ENCODE measurements at regions not wholly inside any gene's neighbourhood (a gene's known extent, or its start where the extent isn't known, plus 50 kb on each side); places are given as distances from the start of the nearest gene placed in this dataset.
"Not testable (repeated sequence)": the region's sequence is repeated elsewhere in the genome, so short reads cannot be mapped to it uniquely, and the experiment has no call there.

- H3K4me3 ChIP-seq (ENCODE audit: low read length); POLR2A ChIA-PET (ENCODE audit: unreplicated experiment); H2AFZ ChIP-seq (ENCODE audit: low read length); H3K9me3 ChIP-seq (ENCODE audit: low read length); H3K9me2 ChIP-seq (replicated peaks; ENCODE audit: low read length); H3K79me2 ChIP-seq (ENCODE audit: low read length); H3K9ac ChIP-seq (ENCODE audit: low read length); H4K20me1 ChIP-seq (ENCODE audit: low read length); CTCF ChIA-PET; ATAC-seq; BruUV-seq (replicated peaks); intact Hi-C loops (cut with micrococcal nuclease); H3K4me2 ChIP-seq (ENCODE audit: low read length); H3K4me1 ChIP-seq (ENCODE audit: insufficient read depth, low read length); DNase-seq; H3K27ac ChIP-seq (ENCODE audit: low read length); H3K36me3 ChIP-seq (ENCODE audit: low read depth, low read length); H3K27me3 ChIP-seq (ENCODE audit: low read length); H3F3A ChIP-seq (ENCODE audit: low read length, unreplicated experiment): not testable (repeated sequence)
Observed at GRCh38 chr9:97215127-97215526, 92.3 kb upstream of the CCDC180 start.

DNA sequence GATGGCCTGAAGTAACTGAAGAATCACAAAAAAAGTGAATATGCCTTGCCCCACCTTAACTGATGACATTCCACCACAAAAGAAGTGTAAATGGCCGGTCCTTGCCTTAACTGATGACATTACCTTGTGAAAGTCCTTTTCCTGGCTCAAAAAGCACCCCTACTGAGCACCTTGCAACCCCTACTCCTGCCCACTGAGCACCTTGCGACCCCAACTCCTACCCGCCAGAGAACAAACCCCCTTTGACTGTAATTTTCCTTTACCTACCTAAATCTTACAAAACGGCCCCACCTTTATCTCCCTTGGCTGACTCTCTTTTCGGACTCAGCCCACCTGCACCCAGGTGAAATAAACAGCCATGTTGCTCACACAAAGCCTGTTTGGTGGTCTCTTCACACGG is 92.9 kb upstream of the CCDC180 start:
- BruUV-seq (replicated peaks); POLR2A ChIA-PET (ENCODE audit: unreplicated experiment); H3K79me2 ChIP-seq (ENCODE audit: low read length); H3K27me3 ChIP-seq (ENCODE audit: low read length); ATAC-seq; H3K36me3 ChIP-seq (ENCODE audit: low read depth, low read length); H4K20me1 ChIP-seq (ENCODE audit: low read length); H3K4me3 ChIP-seq (ENCODE audit: low read length); H3K4me1 ChIP-seq (ENCODE audit: insufficient read depth, low read length); H3K27ac ChIP-seq (ENCODE audit: low read length); H3K9ac ChIP-seq (ENCODE audit: low read length); H3F3A ChIP-seq (ENCODE audit: low read length, unreplicated experiment); H2AFZ ChIP-seq (ENCODE audit: low read length); H3K4me2 ChIP-seq (ENCODE audit: low read length); H3K9me2 ChIP-seq (replicated peaks; ENCODE audit: low read length); H3K9me3 ChIP-seq (ENCODE audit: low read length); CTCF ChIA-PET; intact Hi-C loops (cut with micrococcal nuclease); DNase-seq: not testable (repeated sequence)

DNA sequence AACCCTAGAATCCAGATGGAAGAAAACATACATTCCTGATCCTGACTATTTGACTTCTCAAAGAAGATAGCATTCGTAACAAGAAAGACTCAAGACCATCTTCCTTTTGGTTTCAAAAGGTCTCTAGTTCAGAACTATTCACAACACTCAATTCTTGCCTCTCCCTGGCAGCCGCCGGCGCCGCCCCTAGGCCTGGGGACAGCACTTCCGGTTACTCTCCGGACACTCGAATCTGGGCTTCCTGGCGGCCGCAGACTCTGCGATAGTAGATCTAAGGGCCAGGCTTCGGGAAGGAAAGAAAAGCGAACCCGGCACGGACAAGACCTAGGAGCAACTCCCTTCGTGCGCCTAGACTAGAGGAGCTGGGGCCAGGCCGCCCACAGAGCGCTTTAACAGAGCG is 107.8 kb upstream of the CCDC180 start:
- H3K79me2 ChIP-seq (ENCODE audit: low read length); H3K27ac ChIP-seq (ENCODE audit: low read length); H2AFZ ChIP-seq (ENCODE audit: low read length); DNase-seq; H3K4me3 ChIP-seq (ENCODE audit: low read length); CTCF ChIA-PET; H4K20me1 ChIP-seq (ENCODE audit: low read length); H3K4me1 ChIP-seq (ENCODE audit: insufficient read depth, low read length); H3K27me3 ChIP-seq (ENCODE audit: low read length); H3K9ac ChIP-seq (ENCODE audit: low read length); POLR2A ChIA-PET (ENCODE audit: unreplicated experiment); H3K4me2 ChIP-seq (ENCODE audit: low read length); H3F3A ChIP-seq (ENCODE audit: low read length, unreplicated experiment); BruUV-seq (replicated peaks); H3K9me2 ChIP-seq (replicated peaks; ENCODE audit: low read length); H3K9me3 ChIP-seq (ENCODE audit: low read length); H3K36me3 ChIP-seq (ENCODE audit: low read depth, low read length); intact Hi-C loops (cut with micrococcal nuclease): not testable (repeated sequence)
- peak; percentile 49; the same call in 1 of the 2 replicates for ATAC-seq

GRCh38 chr9:97193767-97194166 is 113.7 kb upstream of the CCDC180 start:
- H3K4me1 ChIP-seq (ENCODE audit: insufficient read depth, low read length); CTCF ChIA-PET; H2AFZ ChIP-seq (ENCODE audit: low read length); H3K9ac ChIP-seq (ENCODE audit: low read length); H4K20me1 ChIP-seq (ENCODE audit: low read length); ATAC-seq; BruUV-seq (replicated peaks); H3K27ac ChIP-seq (ENCODE audit: low read length); intact Hi-C loops (cut with micrococcal nuclease); H3F3A ChIP-seq (ENCODE audit: low read length, unreplicated experiment); H3K79me2 ChIP-seq (ENCODE audit: low read length); H3K4me3 ChIP-seq (ENCODE audit: low read length); H3K9me3 ChIP-seq (ENCODE audit: low read length); H3K4me2 ChIP-seq (ENCODE audit: low read length); H3K9me2 ChIP-seq (replicated peaks; ENCODE audit: low read length); H3K36me3 ChIP-seq (ENCODE audit: low read depth, low read length); POLR2A ChIA-PET (ENCODE audit: unreplicated experiment); H3K27me3 ChIP-seq (ENCODE audit: low read length): not testable (repeated sequence)
- DNase-seq = peak; percentile 8

DNA sequence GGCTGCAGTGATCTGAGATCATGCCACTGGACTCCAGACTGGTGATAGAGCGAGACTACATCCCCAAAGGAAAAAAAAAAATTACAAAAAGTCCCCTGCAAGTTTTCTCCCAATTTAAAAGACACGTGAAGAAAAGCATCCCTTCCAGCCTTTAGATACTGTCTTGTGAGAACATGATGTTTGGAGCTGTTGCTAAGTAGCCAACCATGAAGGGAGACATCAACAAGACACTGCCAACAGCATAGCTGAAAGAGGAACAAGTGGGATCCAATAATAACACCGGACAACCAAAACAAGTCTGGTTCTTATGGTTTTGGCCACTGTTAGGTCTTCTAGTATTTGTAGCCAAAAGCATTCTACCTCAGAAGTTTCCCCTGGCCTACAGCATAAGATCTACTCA is 118.9 kb upstream of the CCDC180 start:
- no peaks in the 10 kb centered on the region for H3K4me1 ChIP-seq (ENCODE audit: insufficient read depth, low read length)
- no peaks in the 10 kb centered on the region for H3F3A ChIP-seq (ENCODE audit: low read length, unreplicated experiment)
- DNase-seq = no peak
- no peak overlapping the region for H3K4me3 ChIP-seq (ENCODE audit: low read length)
- no peaks in the 10 kb centered on the region for H3K79me2 ChIP-seq (ENCODE audit: low read length)
- POLR2A ChIA-PET (ENCODE audit: unreplicated experiment) = no interaction called here
- no peak overlapping the region for H3K9ac ChIP-seq (ENCODE audit: low read length)
- no peaks in the 10 kb centered on the region for H3K9me3 ChIP-seq (ENCODE audit: low read length)
- CTCF ChIA-PET = interaction anchor here (0.6 kb wide), 1 partner anchor 533 kb away, joined by 4 read pairs; the partner anchor contains the start of gene PRXL2C
- TF ChIP-seq EZH2phosphoT487 (IDR thresholded peaks at IDR 0.05; ENCODE audit: borderline replicate concordance, low read length) = no peak
- TF ChIP-seq CTCF (conservative IDR thresholded peaks at IDR 0.05; ENCODE audit: low read depth, low read length) = no peak
- TF ChIP-seq EZH2 (IDR thresholded peaks at IDR 0.05; ENCODE audit: low read length, unreplicated experiment) = no peak
- H3K9me2 ChIP-seq (replicated peaks; ENCODE audit: low read length) = no peaks in the 10 kb centered on the region
- intact Hi-C loops (cut with micrococcal nuclease) = no loop called here
- no peaks in the 10 kb centered on the region for H3K27me3 ChIP-seq (ENCODE audit: low read length)
- H3K27ac ChIP-seq (ENCODE audit: low read length) = no peak overlapping the region
- H2AFZ ChIP-seq (ENCODE audit: low read length) = no peak overlapping the region
- ATAC-seq = no peak
- no peaks in the 10 kb centered on the region for H4K20me1 ChIP-seq (ENCODE audit: low read length)
- H3K36me3 ChIP-seq (ENCODE audit: low read depth, low read length) = no peaks in the 10 kb centered on the region
- H3K4me2 ChIP-seq (ENCODE audit: low read length) = no peak overlapping the region
- no TSS peak for BruUV-seq (replicated peaks)

GRCh38 chr9:97187706-97188105 is 119.8 kb upstream of the CCDC180 start:
- H3K79me2 ChIP-seq (ENCODE audit: low read length); H3K9me3 ChIP-seq (ENCODE audit: low read length); intact Hi-C loops (cut with micrococcal nuclease); H4K20me1 ChIP-seq (ENCODE audit: low read length); H3K9ac ChIP-seq (ENCODE audit: low read length); H3K4me1 ChIP-seq (ENCODE audit: insufficient read depth, low read length); H3K9me2 ChIP-seq (replicated peaks; ENCODE audit: low read length); ATAC-seq; H3K27ac ChIP-seq (ENCODE audit: low read length); DNase-seq; H2AFZ ChIP-seq (ENCODE audit: low read length); H3K4me3 ChIP-seq (ENCODE audit: low read length); H3K36me3 ChIP-seq (ENCODE audit: low read depth, low read length); H3K27me3 ChIP-seq (ENCODE audit: low read length); BruUV-seq (replicated peaks); H3F3A ChIP-seq (ENCODE audit: low read length, unreplicated experiment); H3K4me2 ChIP-seq (ENCODE audit: low read length); POLR2A ChIA-PET (ENCODE audit: unreplicated experiment): not testable (repeated sequence)
- CTCF ChIA-PET = interaction anchor here (0.6 kb wide), 1 partner anchor 532 kb away, joined by 4 read pairs; the partner anchor contains the start of gene PRXL2C
